SK-N-SH treated with all-trans-retinoic acid at 6 μM for 48 hours (cell line): ENCODE measurements at regions not wholly inside any gene's neighbourhood (a gene's known extent, or its start where the extent isn't known, plus 50 kb on each side); places are given as distances from the start of the nearest gene placed in this dataset.

Source experiments
- ATAC-seq: fragments of 200-7000 bp; cut with Tn5 transposase; 3 replicates; pipeline ENCODE4 v1.9.1; 2020; ENCODE audit warnings: mild to moderate bottlenecking, moderate library complexity
- ARNTL ChIP-seq: fragments of 450-650 bp; formaldehyde crosslinking; IDR thresholded peaks from 2 replicates; pipeline ENCODE4 v1.5.0; 2020; ENCODE audit warnings: low read depth, mild to moderate bottlenecking, moderate library complexity, borderline replicate concordance
- BACH2 ChIP-seq: fragments of 250-450 bp; sonication (Bioruptor Pico); IDR thresholded peaks from 2 replicates; pipeline ENCODE4 v1.9.0; 2021; ENCODE audit warnings: mild to moderate bottlenecking, borderline replicate concordance
- CREB5 ChIP-seq: fragments of 250-450 bp; sonication (Bioruptor Pico); IDR thresholded peaks from 2 replicates; pipeline ENCODE4 v1.5.1; 2020; ENCODE audit warnings: low read depth, mild to moderate bottlenecking, moderate library complexity
- CSDC2 ChIP-seq: fragments of 250-450 bp; sonication (Bioruptor Pico); IDR thresholded peaks from 2 replicates; pipeline ENCODE4 v1.5.0; 2020; ENCODE audit warnings: mild to moderate bottlenecking, moderate library complexity
- CSRNP3 ChIP-seq: fragments of 250-450 bp; sonication (Bioruptor Pico); IDR thresholded peaks from 2 replicates; pipeline ENCODE4 v1.5.1; 2021; ENCODE audit warnings: mild to moderate bottlenecking, moderate library complexity
- ESRRG ChIP-seq: fragments of 250-450 bp; sonication (Bioruptor Pico); IDR thresholded peaks from 2 replicates; pipeline ENCODE4 v1.6.1; 2021; ENCODE audit warnings: mild to moderate bottlenecking
- GLIS3 ChIP-seq: fragments of 250-450 bp; sonication (Bioruptor Pico); IDR thresholded peaks from 2 replicates; pipeline ENCODE4 v1.5.0; 2020; ENCODE audit warnings: mild to moderate bottlenecking, moderate library complexity
- ISL1 ChIP-seq: fragments of 250-450 bp; sonication (Bioruptor Pico); IDR thresholded peaks from 2 replicates; pipeline ENCODE4 v2.1.2; 2022; ENCODE audit warnings: mild to moderate bottlenecking, moderate library complexity
- OSR1 ChIP-seq: fragments of 250-450 bp; sonication (Bioruptor Pico); IDR thresholded peaks from 2 replicates; pipeline ENCODE4 v1.8.0; 2022; ENCODE audit warnings: moderate library complexity, mild to moderate bottlenecking, inconsistent platforms
- PATZ1 ChIP-seq: fragments of 250-450 bp; sonication (Bioruptor Pico); IDR thresholded peaks from 2 replicates; pipeline ENCODE4 v1.8.0; 2020; ENCODE audit warnings: mild to moderate bottlenecking, moderate library complexity, borderline replicate concordance
- RARB ChIP-seq: fragments of 250-450 bp; sonication (Bioruptor Pico); IDR thresholded peaks from 2 replicates; pipeline ENCODE4 v1.8.0; 2021; ENCODE audit warnings: mild to moderate bottlenecking, moderate library complexity
- SNAI2 ChIP-seq: fragments of 250-450 bp; sonication (Bioruptor Pico); IDR thresholded peaks from 2 replicates; pipeline ENCODE4 v1.5.0; 2020; ENCODE audit warnings: mild to moderate bottlenecking, moderate library complexity
- TCF4 ChIP-seq: fragments of 250-450 bp; sonication (Bioruptor Pico); IDR thresholded peaks from 2 replicates; pipeline ENCODE4 v1.8.0; 2021; ENCODE audit warnings: mild to moderate bottlenecking, moderate library complexity, borderline replicate concordance
- TOX ChIP-seq: fragments of 250-450 bp; sonication (Bioruptor Pico); IDR thresholded peaks from 2 replicates; pipeline ENCODE4 v1.8.0; 2021; ENCODE audit warnings: mild to moderate bottlenecking, moderate library complexity, borderline replicate concordance
- TSHZ2 ChIP-seq: fragments of 250-450 bp; sonication (Bioruptor Pico); IDR thresholded peaks from 2 replicates; pipeline ENCODE4 v1.5.0; 2020; ENCODE audit warnings: mild to moderate bottlenecking, moderate library complexity
- ZC3H10 ChIP-seq: fragments of 250-450 bp; sonication (Bioruptor Pico); IDR thresholded peaks from 2 replicates; pipeline ENCODE4 v1.5.1; 2021; ENCODE audit warnings: mild to moderate bottlenecking, moderate library complexity
- ZFP3 ChIP-seq: fragments of 250-450 bp; sonication (Bioruptor Pico); IDR thresholded peaks from 2 replicates; pipeline ENCODE4 v1.5.0; 2020; ENCODE audit warnings: mild to moderate bottlenecking, moderate library complexity
- ZFP30 ChIP-seq: fragments of 450-650 bp; formaldehyde crosslinking; IDR thresholded peaks from 2 replicates; pipeline ENCODE4 v1.5.0; 2022; ENCODE audit warnings: mild to moderate bottlenecking, moderate library complexity
- ZNF565 ChIP-seq: fragments of 450-650 bp; formaldehyde crosslinking; conservative IDR thresholded peaks from 2 replicates; pipeline ENCODE4 v1.5.0; 2020; ENCODE audit warnings: low read depth, mild to moderate bottlenecking, moderate library complexity
- ZNF70 ChIP-seq: fragments of 450-650 bp; formaldehyde crosslinking; IDR thresholded peaks from 2 replicates; pipeline ENCODE4 v1.5.0; 2020; ENCODE audit warnings: mild to moderate bottlenecking, moderate library complexity
- ZNF8 ChIP-seq: fragments of 450-650 bp; formaldehyde crosslinking; IDR thresholded peaks from 2 replicates; pipeline ENCODE4 v1.5.0; 2020; ENCODE audit warnings: mild to moderate bottlenecking, moderate library complexity

- TF ChIP-seq CSDC2 (CRISPR knock-in tag) (no peak), BACH2 (CRISPR knock-in tag) (no peak), TCF4 (no peak), ZC3H10 (no peak), ISL1 (CRISPR knock-in tag) (no peak)
Observed at GRCh38 chr7:117949232-117949631, 76.0 kb upstream of the CTTNBP2 start (continued).

GRCh38 chr7:117950601-117951260, 77.5 kb upstream of the CTTNBP2 start:
- no peak for ATAC-seq
- TF ChIP-seq ISL1 (CRISPR knock-in tag) (no peak), TOX (CRISPR knock-in tag) (no peak), TCF4 (no peak), ARNTL (CRISPR knock-in tag) (no peak), ZNF8 (CRISPR knock-in tag) (no peak), ZNF70 (no peak), CREB5 (CRISPR knock-in tag) (no peak), ZC3H10 (no peak), BACH2 (CRISPR knock-in tag) (no peak)
- TF ChIP-seq, all 23 proteins: peak for 0

- no peak for ATAC-seq
- TF ChIP-seq ZNF70 (no peak), BACH2 (CRISPR knock-in tag) (no peak), TSHZ2 (CRISPR knock-in tag) (no peak), ESRRG (CRISPR knock-in tag) (no peak), PATZ1 (no peak), ZC3H10 (no peak), CSRNP3 (CRISPR knock-in tag) (no peak), SNAI2 (no peak), RARB (CRISPR knock-in tag) (no peak), ZFP3 (CRISPR knock-in tag) (no peak), ZFP30 (CRISPR knock-in tag) (no peak), OSR1 (CRISPR knock-in tag) (no peak), ISL1 (CRISPR knock-in tag) (no peak), GLIS3 (CRISPR knock-in tag) (no peak), ZNF8 (CRISPR knock-in tag) (no peak), ZNF565 (CRISPR knock-in tag) (no peak), CREB5 (CRISPR knock-in tag) (no peak), TOX (CRISPR knock-in tag) (no peak)
Observed at GRCh38 chr7:117951285-117951684, 78.0 kb upstream of the CTTNBP2 start.
